HFFc6 (cell line): ENCODE measurements at regions not wholly inside any gene's neighbourhood (a gene's known extent, or its start where the extent isn't known, plus 50 kb on each side); places are given as distances from the start of the nearest gene placed in this dataset.

ENCODE experiments used
- DNase-seq: peaks from one replicate; pipeline ENCODE4 v3.0.0-alpha.2; 2018
- H3K27ac Mint-ChIP-seq: 2 replicates; pipeline ENCODE4 v1.8.0; 2020; ENCODE audit warnings: mild to moderate bottlenecking, mixed read lengths
- H3K27me3 Mint-ChIP-seq: 2 replicates; pipeline ENCODE4 v1.8.0; 2021; ENCODE audit warnings: mild to moderate bottlenecking, moderate library complexity, mixed read lengths; ENCODE audit not compliant: insufficient read depth
- H3K36me3 Mint-ChIP-seq: 2 replicates; pipeline ENCODE4 v1.8.0; 2021; ENCODE audit warnings: low read depth, mixed read lengths
- H3K4me1 Mint-ChIP-seq: 2 replicates; pipeline ENCODE4 v1.8.0; 2020; ENCODE audit warnings: low read depth, mixed read lengths
- H3K4me3 Mint-ChIP-seq: 2 replicates; pipeline ENCODE4 v1.8.0; 2020; ENCODE audit warnings: mild to moderate bottlenecking, moderate library complexity, mixed read lengths
- H3K9me3 Mint-ChIP-seq: 2 replicates; pipeline ENCODE4 v1.8.0; 2020; ENCODE audit warnings: mild to moderate bottlenecking, mixed read lengths
- TF ChIP-seq, protein P1 (sequence below): fragments of 200-600 bp; sonication (generic); IDR thresholded peaks from 2 replicates; pipeline ENCODE4 v1.5.0; 2021; ENCODE audit warnings: antibody characterized with exemption, mild to moderate bottlenecking

DNA sequence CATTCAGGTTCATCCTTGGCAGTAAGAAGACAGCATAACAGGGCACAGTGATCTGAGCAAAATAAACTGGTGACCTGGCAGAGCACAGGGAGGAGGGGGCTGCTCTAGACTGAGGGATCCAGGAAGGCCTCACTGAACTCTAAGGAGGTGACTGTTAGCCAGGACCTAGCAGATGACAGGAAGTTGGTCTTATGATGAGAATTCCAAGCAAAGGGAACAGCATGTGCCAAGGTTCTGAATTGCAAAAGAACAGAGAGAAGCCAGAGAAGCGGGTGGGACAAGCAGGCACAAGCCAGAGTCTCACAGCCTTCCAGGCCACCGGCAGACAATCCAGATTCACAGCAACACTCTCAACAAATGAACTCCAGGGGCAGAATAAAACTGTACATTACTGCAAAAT is 152.7 kb upstream of the PTPRM start:
- no peak overlapping the region for H3K27ac Mint-ChIP-seq
- H3K9me3 Mint-ChIP-seq: no peaks in the 10 kb centered on the region
- no peak overlapping the region for H3K4me3 Mint-ChIP-seq
- H3K36me3 Mint-ChIP-seq: no peaks in the 10 kb centered on the region
- H3K27me3 Mint-ChIP-seq: peaks cover 7% of the 10 kb centered on the region; the same call in 1 of the 2 replicates
- peaks cover 35% of the 10 kb centered on the region for H3K4me1 Mint-ChIP-seq
- TF ChIP-seq, protein P1, sequence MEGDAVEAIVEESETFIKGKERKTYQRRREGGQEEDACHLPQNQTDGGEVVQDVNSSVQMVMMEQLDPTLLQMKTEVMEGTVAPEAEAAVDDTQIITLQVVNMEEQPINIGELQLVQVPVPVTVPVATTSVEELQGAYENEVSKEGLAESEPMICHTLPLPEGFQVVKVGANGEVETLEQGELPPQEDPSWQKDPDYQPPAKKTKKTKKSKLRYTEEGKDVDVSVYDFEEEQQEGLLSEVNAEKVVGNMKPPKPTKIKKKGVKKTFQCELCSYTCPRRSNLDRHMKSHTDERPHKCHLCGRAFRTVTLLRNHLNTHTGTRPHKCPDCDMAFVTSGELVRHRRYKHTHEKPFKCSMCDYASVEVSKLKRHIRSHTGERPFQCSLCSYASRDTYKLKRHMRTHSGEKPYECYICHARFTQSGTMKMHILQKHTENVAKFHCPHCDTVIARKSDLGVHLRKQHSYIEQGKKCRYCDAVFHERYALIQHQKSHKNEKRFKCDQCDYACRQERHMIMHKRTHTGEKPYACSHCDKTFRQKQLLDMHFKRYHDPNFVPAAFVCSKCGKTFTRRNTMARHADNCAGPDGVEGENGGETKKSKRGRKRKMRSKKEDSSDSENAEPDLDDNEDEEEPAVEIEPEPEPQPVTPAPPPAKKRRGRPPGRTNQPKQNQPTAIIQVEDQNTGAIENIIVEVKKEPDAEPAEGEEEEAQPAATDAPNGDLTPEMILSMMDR: no peak
- no peak for DNase-seq

DNA sequence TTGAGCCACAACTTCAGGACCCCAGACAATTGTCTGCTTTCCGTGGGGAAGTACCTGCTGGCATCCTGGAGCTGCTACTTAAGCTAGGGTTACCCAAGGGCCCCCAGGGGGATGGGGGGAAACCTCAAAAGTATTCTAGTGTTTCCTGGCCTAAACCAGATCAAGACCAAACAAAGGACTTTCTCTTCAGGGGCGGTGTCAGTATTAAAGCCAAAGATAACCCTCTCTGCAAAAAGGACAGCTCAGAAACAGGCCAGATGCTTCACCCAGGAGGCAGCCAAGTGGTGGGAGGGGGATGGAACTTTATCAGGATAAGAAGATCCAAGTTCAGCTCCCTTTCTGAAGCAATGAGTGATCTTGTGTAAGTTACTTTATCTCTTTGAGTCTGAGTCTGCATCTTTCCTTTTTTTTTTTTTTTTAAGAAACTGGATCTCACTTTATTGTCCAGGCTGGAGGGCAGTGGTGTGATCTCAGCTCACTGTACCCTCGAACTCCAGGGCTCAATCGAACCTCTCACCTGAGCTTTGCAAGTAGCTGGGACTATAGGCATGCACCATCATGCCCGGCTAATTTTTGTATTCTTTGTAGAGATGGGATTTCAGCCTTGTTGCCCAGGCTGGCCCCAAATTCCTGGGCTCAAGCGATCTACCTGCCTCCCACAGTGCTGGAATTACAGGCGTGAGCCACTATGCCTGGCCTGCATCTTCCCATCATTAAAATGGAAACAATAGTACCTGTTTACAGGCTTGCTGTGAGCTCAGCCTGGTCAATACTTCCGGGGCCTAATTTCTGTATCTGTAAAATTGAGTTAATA is 151.8 kb upstream of the PTPRM start:
- TF ChIP-seq, protein P1: no peak
- no peak overlapping the region for H3K4me3 Mint-ChIP-seq
- no peak overlapping the region for H3K27ac Mint-ChIP-seq
- H3K4me1 Mint-ChIP-seq: peaks cover 36% of the 10 kb centered on the region
- no peaks in the 10 kb centered on the region for H3K9me3 Mint-ChIP-seq
- peaks cover 7% of the 10 kb centered on the region for H3K27me3 Mint-ChIP-seq
- no peaks in the 10 kb centered on the region for H3K36me3 Mint-ChIP-seq
- DNase-seq: no peak

DNA sequence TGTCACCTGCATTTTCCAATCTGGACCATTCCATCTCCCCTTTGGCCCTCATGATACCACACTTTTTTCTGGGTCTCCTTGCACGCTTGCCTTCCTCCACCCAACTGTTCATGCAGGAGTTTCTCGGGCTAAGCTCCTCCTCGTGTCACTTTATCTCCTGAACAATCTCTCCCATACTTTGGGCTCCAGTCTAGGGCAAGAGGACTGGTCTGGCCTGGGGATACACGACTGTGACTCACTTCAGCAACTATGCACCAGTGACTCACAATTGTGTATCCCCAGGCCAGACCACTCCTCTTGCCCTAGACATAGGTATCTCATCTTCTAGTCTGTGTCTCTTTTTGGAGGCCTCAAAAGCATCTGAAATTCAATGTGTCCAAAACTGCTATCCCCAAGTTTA is 149.4 kb upstream of the PTPRM start:
- peaks cover 36% of the 10 kb centered on the region for H3K4me1 Mint-ChIP-seq
- H3K27me3 Mint-ChIP-seq: no peaks in the 10 kb centered on the region; the same call in 1 of the 2 replicates
- no peak overlapping the region for H3K27ac Mint-ChIP-seq
- no peak overlapping the region; the same call in 1 of the 2 replicates for H3K4me3 Mint-ChIP-seq
- H3K9me3 Mint-ChIP-seq: no peaks in the 10 kb centered on the region
- H3K36me3 Mint-ChIP-seq: no peaks in the 10 kb centered on the region
- TF ChIP-seq, protein P1: no peak
- DNase-seq: peak; percentile 80

DNA sequence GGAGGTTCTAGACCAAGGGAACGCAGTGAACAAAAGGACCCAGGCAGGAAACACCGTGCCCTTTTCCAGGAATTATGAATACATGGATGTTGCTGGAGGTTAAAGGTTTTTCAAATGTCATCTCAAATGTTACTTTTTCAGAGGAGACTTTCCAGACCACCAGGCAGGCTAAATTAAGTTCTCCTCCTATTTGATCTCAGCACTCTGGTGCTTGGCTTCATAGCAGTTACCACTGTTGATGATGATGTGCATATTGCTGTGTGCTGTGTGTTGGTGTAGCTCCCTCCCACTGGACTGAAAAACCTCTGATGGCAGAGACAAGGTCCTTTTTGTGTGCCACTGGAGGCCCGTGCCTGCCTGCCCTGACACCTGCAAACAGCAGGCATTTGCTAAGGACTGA is 137.3 kb upstream of the PTPRM start:
- Mint-ChIP-seq H3K27ac (no peak overlapping the region), H3K4me1 (no peaks in the 10 kb centered on the region), H3K36me3 (no peaks in the 10 kb centered on the region), H3K9me3 (no peaks in the 10 kb centered on the region), H3K4me3 (no peak overlapping the region), H3K27me3 (peaks cover 13% of the 10 kb centered on the region)
- TF ChIP-seq, protein P1: no peak
- DNase-seq: no peak

DNA sequence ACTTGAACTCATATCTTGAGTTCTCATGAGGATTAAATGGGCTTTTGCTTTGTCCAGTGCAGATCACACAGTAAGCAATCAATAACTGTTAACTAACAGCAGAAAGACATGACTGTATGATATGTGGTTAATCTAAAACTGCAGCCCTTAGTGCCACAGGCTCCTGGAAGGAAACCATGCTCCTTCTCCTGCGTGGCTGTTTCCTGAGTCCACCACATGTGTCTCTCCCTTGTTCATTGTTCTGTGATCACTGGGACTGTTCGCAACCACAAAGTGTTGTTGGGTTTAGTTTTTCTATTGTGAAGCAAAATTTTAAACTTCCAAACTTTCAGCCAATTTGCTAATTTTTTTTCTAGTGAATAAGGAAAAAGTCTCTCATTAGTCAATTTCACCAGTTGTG is 130.9 kb upstream of the PTPRM start:
- H3K4me3 Mint-ChIP-seq: no peak overlapping the region
- H3K4me1 Mint-ChIP-seq: no peaks in the 10 kb centered on the region
- H3K27ac Mint-ChIP-seq: no peak overlapping the region
- DNase-seq: no peak
- H3K9me3 Mint-ChIP-seq: no peaks in the 10 kb centered on the region
- TF ChIP-seq, protein P1: no peak
- no peaks in the 10 kb centered on the region for H3K36me3 Mint-ChIP-seq
- H3K27me3 Mint-ChIP-seq: peaks cover 9% of the 10 kb centered on the region
